ENCODE measurements at regions not wholly inside any gene's neighbourhood (a gene's known extent, or its start where the extent isn't known, plus 50 kb on each side); places are given as distances from the start of the nearest gene placed in this dataset.

DNA sequence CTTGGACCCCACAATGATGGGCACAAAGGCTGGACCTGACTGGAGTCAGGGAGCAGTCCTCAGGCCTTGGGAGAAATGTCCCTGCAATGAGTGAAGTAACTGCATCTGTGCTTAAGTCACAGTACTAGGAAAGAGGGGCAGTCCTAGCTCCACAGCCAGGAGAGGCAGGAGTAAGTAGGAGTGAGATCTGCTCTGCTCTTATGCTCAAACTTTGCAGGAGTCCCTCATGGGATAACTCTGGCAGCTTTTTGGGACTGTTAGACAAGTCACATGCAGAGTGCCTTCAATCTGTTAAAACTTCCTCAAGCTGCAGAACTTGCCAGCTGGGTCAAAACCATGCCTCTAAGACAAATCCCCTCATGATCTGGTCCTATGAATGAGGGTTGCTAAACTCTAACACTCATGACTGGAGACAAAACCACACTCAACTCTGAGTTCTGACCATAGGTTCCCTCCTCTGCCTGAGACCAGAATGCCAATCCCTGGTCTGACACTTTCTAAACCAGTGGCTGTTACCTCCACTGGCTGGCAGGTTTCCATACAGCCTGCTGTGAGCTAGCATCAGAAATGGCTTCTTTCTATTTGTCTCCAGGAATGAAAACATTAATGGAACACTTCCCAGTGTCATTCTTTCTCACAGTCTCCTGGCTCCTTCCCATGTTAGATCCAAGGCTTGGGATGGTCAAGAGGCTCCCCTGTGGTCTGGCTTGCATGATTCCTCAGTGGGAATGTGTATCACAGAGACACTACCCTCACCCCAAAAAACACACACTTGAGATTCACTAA, 819.3 kb downstream of the PCDH7 start:
- no peak for TF ChIP-seq CTCF (IDR thresholded peaks at IDR 0.05; ENCODE audit: borderline replicate concordance, insufficient read depth, low read depth, low read length)
- no peak overlapping the region for H3K4me3 ChIP-seq (ENCODE audit: low read depth, low read length)

DNA sequence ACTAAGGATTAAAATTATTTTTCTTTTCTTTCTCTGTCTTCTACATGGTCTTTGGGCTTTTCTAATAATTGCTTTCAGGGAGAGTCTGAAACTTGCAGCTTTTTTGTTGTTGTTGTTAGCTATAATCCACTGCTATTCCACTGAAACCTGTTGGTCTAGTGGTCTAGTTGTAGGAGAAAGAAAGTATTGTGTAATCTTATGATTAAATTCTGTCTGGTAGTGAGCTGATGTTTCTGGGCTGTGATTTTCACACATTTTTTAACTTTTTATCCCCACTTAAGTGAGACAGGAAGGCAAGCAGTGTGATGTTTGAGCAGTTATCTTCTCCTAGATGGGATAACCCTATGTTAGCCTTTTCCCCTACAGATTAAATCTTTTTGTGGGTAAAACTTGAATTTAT, 825.2 kb downstream of the PCDH7 start:
- no peak for TF ChIP-seq CTCF (IDR thresholded peaks at IDR 0.05; ENCODE audit: borderline replicate concordance, insufficient read depth, low read depth, low read length)
- H3K4me3 ChIP-seq (ENCODE audit: low read depth, low read length), result no peak overlapping the region

GRCh38 chr4:31545755-31546154, 825.6 kb downstream of the PCDH7 start:
- TF ChIP-seq CTCF (IDR thresholded peaks at IDR 0.05; ENCODE audit: borderline replicate concordance, insufficient read depth, low read depth, low read length), result no peak
- no peak overlapping the region for H3K4me3 ChIP-seq (ENCODE audit: low read depth, low read length)

DNA sequence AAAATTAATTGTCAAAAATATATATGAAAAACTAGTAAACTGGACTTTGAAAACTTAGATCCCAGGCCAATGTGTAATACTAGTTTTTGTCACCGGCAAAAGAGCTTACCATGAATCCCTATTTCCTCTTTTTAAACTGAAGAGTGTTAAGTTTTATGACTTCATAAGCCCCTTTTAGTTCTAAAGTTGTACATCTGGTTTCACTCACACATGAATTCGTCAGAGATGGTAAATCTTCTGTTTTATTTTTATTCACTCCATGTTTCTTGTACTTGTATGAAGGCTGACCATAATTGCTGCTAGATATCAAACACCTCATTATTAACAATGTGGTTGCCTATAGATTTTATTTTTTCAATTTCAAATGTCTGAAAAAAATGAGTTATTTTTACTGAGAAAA, 827.9 kb downstream of the PCDH7 start:
- no peak overlapping the region for H3K4me3 ChIP-seq (ENCODE audit: low read depth, low read length)
- no peak for TF ChIP-seq CTCF (IDR thresholded peaks at IDR 0.05; ENCODE audit: borderline replicate concordance, insufficient read depth, low read depth, low read length)

DNA sequence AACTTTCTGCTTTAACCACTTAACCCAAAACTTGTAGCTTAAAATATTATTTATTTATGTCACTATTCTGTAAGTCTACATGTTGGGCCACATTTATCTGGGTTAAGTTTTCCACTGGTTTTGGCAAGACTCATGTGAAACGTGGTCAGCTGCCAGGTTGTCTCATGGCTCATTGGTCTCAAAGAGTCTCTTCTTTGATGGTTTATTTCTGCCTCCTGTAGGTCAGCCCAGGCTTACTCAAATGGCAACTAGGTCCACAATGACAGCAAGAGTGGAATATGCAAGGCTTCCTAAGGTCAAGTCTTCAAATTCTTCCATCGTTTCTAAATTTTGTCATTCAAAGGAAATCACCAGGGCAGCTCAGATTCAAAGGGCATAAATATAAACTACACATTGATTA, 828.7 kb downstream of the PCDH7 start:
- no peak for TF ChIP-seq CTCF (IDR thresholded peaks at IDR 0.05; ENCODE audit: borderline replicate concordance, insufficient read depth, low read depth, low read length)

GRCh38 chr4:31549256-31549655, 829.1 kb downstream of the PCDH7 start:
- no peak overlapping the region for H3K4me3 ChIP-seq (ENCODE audit: low read depth, low read length)
- no peak for TF ChIP-seq CTCF (IDR thresholded peaks at IDR 0.05; ENCODE audit: borderline replicate concordance, insufficient read depth, low read depth, low read length)

More for the DNA sequence above, 828.7 kb downstream of the PCDH7 start:
- H3K4me3 ChIP-seq (ENCODE audit: low read depth, low read length), result no peak overlapping the region

- H3K4me3 ChIP-seq (ENCODE audit: low read depth, low read length), result no peak overlapping the region
- no peak for TF ChIP-seq CTCF (IDR thresholded peaks at IDR 0.05; ENCODE audit: borderline replicate concordance, insufficient read depth, low read depth, low read length)
These were observed 837.3 kb downstream of the PCDH7 start for GRCh38 chr4:31557437-31557836.

Measured in GM12875 (cell line).